Endometrium (tissue), 2 donors: ENCODE measurements at regions not wholly inside any gene's neighbourhood (a gene's known extent, or its start where the extent isn't known, plus 50 kb on each side); places are given as distances from the start of the nearest gene placed in this dataset.
"Not testable (repeated sequence)": the region's sequence is repeated elsewhere in the genome, so short reads cannot be mapped to it uniquely, and the experiment has no call there.

Experiments
- FAIRE-seq: peaks from 2 replicates; lab custom pipeline; 2012; peaks lifted over from hg19 to GRCh38; lab: Jason Lieb, UNC
- donor health status: control.
- donor health status: control.

DNA sequence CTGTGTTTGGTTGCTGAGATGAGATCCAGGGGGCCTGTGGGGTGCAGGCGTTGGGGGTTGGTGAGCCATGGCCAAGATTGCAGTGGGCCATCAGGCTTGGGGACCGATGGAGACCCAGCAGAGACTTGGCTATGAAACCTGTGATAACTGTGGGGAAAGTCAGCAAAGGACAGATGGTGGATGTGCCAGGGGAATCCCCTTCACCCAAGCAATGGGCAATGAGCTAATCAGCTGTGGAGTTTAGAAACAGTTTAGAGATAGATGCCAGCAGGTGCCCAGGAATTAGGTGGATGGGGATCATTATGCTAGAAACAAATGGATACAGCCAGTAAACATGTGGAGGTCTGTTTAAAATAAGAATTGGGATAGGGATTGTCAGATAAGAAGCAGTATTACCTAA is 151.4 kb upstream of the FERD3L start:
- FAIRE-seq, result no peak

DNA sequence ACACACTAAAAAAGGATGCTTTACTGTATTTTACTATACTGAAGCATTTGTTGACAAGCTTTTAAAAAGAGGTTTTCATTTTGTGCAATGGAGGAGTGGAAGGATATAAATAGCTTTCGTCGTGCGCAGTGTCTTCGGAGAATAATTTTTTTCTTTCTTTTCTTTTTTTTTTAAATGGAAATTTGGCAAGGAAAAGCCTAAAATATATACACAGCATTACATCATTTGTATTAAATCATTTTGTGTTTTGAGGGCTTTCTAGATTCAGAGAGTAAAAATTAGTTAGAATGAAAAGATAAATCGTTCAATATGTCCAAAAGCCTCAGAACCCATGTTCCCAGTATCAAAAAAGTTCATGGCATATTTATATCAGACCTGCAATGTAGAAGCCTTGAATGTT is 150.2 kb upstream of the FERD3L start:
- peak; percentile 96 for FAIRE-seq

DNA sequence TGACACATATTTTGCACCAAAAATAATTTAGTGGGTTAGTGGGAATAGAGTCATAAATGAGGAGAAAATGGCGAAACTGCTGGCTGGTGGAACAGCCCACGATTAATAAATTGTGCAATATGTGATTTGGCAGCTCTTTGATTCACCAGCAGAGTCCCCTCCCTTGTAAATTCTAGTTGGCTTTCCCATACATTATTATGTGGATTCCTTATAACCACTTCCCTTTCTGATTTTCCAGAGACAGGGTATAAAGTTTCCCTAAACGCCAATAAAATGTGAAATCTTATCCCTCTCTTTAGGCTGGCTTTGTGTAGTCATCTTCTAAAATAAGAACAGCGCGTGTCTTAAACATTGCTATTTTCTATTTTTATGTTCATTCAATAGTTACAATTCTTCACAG is 149.4 kb upstream of the FERD3L start:
- no peak for FAIRE-seq

DNA sequence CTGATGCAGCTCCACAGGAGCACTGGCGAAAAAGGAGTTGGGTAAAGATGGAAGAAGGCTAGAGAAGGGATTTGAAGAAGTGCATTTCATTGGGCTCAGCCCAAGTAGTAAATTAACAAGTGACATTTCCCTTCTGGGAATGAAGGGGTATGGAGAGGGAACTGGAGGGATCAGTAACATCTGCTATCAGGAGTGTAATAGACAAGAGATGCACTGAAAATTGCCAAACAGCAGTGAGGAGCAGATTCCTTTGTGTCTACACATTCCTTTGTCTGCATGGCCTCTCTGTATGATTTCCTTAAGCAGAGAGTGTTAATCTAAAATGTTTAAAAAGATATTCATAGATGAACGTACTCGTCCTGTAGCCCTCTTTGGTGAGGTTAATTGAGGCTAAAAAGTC is 148.2 kb upstream of the FERD3L start:
- no peak for FAIRE-seq

- no peak for FAIRE-seq
Measured at GRCh38 chr7:19290968-19291367, 145.7 kb upstream of the FERD3L start.

DNA sequence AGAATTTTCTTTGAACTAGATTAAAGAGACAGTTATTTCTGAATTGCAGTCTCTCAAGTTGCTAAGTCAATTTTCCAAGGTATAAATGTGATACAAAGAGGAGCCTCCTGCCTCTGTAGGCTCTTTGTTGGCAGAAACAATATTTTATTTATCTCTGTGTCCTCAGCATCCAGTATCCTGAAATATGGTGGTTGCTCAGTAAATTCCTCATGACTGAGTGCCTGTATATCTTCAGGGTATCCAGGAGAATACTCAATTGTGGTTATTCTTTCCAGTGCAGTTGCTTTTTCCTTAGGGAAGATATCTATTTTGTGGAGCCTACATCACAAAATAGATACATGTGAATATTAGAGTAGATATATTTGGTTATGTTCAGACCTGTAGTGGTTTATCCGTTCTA is 144.8 kb upstream of the FERD3L start:
- no peak for FAIRE-seq

- FAIRE-seq, result no peak
Measured at GRCh38 chr7:19284596-19285300, 139.5 kb upstream of the FERD3L start.

- FAIRE-seq, result no peak
Measured at GRCh38 chr7:19284136-19284535, 138.9 kb upstream of the FERD3L start.

DNA sequence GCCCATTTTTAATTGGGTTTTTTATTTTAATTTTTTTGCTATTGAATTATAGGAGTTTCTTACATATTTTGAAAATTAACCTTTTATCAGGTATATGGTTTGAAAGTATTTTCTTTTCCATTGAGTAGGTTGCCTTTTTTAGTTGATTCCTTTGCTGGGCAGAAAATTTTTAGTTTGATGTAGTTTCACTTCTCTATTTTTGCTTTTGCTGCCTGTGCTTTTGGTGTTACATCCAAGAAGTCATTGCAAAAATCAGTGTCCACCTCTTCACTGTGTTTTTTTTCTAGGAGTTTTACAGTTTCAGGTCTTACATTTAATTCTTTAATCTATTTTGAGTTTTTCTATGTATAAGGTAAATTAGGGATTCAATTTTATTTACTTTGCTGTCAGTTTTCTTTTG is 129.8 kb upstream of the FERD3L start:
- FAIRE-seq, result no peak

- FAIRE-seq, result not testable (repeated sequence)
Measured at GRCh38 chr7:19272329-19272728, 127.1 kb upstream of the FERD3L start.

GRCh38 chr7:19269301-19269700 is 124.1 kb upstream of the FERD3L start:
- no peak for FAIRE-seq

DNA sequence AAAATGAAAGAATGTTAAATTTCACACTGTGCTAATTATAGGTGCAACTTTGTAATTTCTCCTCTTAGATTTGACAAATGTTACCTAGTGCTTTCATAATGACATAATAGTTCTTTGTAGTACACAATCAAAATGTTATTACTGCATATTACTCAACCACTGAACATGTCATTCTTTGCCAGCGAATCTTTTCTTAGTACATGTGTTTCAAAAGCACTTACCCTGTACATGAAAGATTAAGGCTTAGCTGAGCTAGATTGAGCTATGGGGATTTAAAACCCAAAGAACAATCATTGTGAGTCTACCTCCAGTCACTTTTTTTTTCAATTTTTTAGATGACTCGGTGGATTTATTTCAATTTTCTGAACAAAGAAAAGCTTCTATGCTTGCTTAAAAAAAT is 123.5 kb upstream of the FERD3L start:
- FAIRE-seq, result no peak

DNA sequence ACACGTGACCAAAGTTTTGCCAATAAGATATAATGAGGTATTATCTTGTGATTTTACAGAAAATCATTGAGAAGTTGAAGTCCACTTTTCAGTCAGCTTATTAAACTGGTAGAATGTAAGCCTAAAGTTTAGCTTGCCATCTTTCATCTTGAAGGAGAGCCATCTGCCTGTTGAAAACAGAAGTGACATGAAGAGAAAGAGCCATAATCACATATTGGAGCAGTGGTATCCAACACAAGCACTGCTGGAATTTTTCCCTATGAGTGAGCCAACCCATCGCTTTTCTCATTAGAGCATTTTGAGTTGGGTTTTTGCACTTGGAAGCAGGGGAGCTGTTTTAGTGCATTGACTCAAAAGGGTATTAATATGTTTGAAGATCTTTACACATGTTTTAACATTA is 117.6 kb upstream of the FERD3L start:
- FAIRE-seq, result no peak

- FAIRE-seq, result no peak
Measured at GRCh38 chr7:19249281-19249680, 104.1 kb upstream of the FERD3L start.

DNA sequence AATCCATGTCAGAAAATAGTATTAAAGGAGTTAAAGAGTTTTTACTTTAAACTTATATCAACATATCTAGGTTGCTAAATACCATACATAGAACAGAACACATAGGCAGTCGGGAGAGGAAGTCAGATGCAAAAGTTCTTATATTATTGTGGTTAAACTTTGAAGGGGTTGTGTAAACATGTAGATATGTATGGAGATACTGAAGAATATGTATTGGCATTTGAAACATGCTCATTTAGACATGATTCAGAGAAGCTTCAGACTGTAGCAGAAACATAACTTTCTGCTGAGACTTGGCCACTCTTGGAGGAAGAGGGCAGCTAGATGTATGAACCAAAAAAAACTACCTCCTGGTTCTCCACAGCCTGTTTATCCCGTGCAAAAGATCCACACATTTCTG is 103.5 kb upstream of the FERD3L start:
- FAIRE-seq, result no peak

- FAIRE-seq, result no peak
Measured at GRCh38 chr7:19248115-19248514, 102.9 kb upstream of the FERD3L start.

- no peak for FAIRE-seq
Measured at GRCh38 chr7:19247017-19247416, 101.8 kb upstream of the FERD3L start.

- no peak for FAIRE-seq
Measured at GRCh38 chr7:19242246-19242645, 97.0 kb upstream of the FERD3L start.

DNA sequence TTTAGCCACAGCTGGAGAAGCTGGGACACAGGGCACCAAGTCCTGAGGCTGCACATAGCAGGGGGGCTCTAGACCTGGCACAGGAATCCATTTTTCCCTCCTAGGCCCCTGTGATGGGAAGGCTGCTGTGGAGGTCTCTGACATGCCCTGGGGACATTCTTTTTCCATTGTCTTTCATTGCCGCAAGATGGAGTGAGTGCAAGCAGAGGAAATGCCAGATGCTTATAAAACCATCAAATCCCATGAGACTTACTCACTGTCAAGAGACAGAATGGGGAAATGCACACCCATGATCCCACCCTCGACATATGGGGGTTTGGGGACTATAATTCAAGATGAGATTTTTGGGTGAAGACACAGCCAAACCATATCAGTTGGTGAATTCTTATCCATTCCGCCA is 94.7 kb upstream of the FERD3L start:
- FAIRE-seq, result no peak

GRCh38 chr7:19235680-19236079 is 90.5 kb upstream of the FERD3L start:
- no peak for FAIRE-seq

DNA sequence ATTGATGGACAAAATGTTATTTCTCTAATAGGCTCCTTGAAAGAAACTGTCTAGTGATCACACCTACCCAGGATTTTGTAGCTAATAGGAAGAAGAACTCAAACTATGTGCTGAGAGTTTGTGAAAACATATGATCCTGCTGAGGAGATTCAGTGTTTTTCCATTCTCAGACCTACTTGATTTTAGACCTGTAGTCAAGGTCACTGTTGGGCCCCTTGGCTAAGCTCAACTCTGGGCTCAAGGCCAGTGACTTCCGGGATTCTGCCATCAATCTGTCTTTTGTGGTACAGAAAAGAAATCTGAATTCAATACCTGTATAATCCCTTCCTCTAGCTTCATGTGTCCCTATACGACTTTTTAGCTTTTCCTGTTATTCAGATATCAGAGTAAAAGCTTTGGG is 79.7 kb upstream of the FERD3L start:
- no peak for FAIRE-seq

- FAIRE-seq, result peak; percentile 96
Measured at GRCh38 chr7:19215412-19215811, 70.2 kb upstream of the FERD3L start.

GRCh38 chr7:19213746-19214145 is 68.5 kb upstream of the FERD3L start:
- FAIRE-seq, result no peak

DNA sequence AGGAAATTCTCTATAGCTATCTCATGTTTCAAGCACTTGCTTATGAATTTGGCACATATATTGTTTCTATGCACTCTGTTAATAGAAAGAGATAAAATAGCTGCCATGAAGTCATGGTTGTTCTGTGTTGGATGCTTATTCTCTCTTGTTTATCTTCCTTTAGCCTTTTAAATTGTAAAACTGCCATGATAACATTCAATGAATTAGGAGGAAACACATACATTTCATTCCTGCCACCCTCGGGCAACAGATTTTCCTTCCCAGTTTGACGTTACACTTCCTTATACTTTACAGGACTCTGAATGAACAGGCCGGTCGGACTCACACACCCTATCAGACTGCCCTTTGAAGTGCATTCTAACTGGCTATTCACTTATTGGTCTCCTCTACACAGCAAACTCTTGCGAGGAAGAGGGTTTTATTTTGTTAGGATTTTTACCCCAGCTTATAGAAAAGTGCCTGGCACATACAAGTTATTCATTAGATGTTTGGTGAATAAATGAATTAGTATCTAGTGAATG is 65.7 kb upstream of the FERD3L start:
- FAIRE-seq, result no peak
